ENCODE measurements at regions not wholly inside any gene's neighbourhood (a gene's known extent, or its start where the extent isn't known, plus 50 kb on each side); places are given as distances from the start of the nearest gene placed in this dataset.

GRCh38 chr12:123078120-123078465 lies 72.8 kb downstream of the PITPNM2 start:
- Histone ChIP-seq H3K4me1 (peaks cover 26% of the 10 kb centered on the region; the same call in 2 of the 3 replicates), H3K9me3 (no peaks in the 10 kb centered on the region), H3K4me3 (no peak overlapping the region), H3K4me2 (no peak overlapping the region), H3K27ac (peak overlapping the region in 1 of 2 experiments; percentile 51; a peak in 1 of 6 replicates)
- DNase-seq (ENCODE audit: low read depth in 1 of 2, low spot score in 1 of 2), result no peak
- ChIA-PET CTCF (interaction anchor here (1.3 to 2.2 kb wide), 2 partner anchors 43 to 72 kb away, joined by 3 to 9 read pairs; partner anchors contain the start of gene PITPNM2), POLR2A (no interaction called here)
- FAIRE-seq, result no peak
- ATAC-seq, result no peak
- 97% methylated on average over 9 of the region's 12 CpGs for WGBS (ENCODE audit: missing lambda C conversion rate)
- TF ChIP-seq JUN (IDR thresholded peaks at IDR 0.05) (no peak), MAFK (IDR thresholded peaks at IDR 0.05; ENCODE audit: partially characterized antibody) (no peak)

GRCh38 chr12:123077298-123078119 lies 73.4 kb downstream of the PITPNM2 start:
- H3K27ac ChIP-seq, result peak overlapping the region in 1 of 2 experiments; percentile 51; a peak in 1 of 6 replicates
- no peaks in the 10 kb centered on the region for H3K9me3 ChIP-seq
- no peak overlapping the region for H3K4me2 ChIP-seq
- ChIA-PET POLR2A (no interaction called here), CTCF (interaction anchor here (1.3 to 7.9 kb wide), 5 partner anchors 16 to 73 kb away, joined by 3 to 36 read pairs (median 4); partner anchors contain the start of gene PITPNM2)
- FAIRE-seq (no peak), ATAC-seq (peak in 1 of 2 experiments; percentile 39; a peak in 3 of 6 replicates), DNase-seq (ENCODE audit: low read depth in 1 of 2, low spot score in 1 of 2) (no peak)
- TF ChIP-seq MAFK (IDR thresholded peaks at IDR 0.05; ENCODE audit: partially characterized antibody) (no peak), ATOH8 (CRISPR knock-in tag; IDR thresholded peaks at IDR 0.05; ENCODE audit: low read depth) (no peak), CTCF (IDR thresholded peaks at IDR 0.05) (no peak), SREBF2 (IDR thresholded peaks at IDR 0.05) (no peak), TP53 (CRISPR knock-in tag; IDR thresholded peaks at IDR 0.05) (no peak), CHD4 (IDR thresholded peaks at IDR 0.05; ENCODE audit: borderline replicate concordance) (no peak), HOXA7 (CRISPR knock-in tag; IDR thresholded peaks at IDR 0.05) (no peak), KDM5A (IDR thresholded peaks at IDR 0.05) (no peak), HMGXB4 (CRISPR knock-in tag; IDR thresholded peaks at IDR 0.05; ENCODE audit: borderline replicate concordance) (no peak), REST (IDR thresholded peaks at IDR 0.05) (no peak), CEBPB (IDR thresholded peaks at IDR 0.05) (no peak), EP300 (IDR thresholded peaks at IDR 0.05) (no peak), BCL3 (IDR thresholded peaks at IDR 0.05) (no peak), MAX (IDR thresholded peaks at IDR 0.05) (no peak), HOXB5 (CRISPR knock-in tag; IDR thresholded peaks at IDR 0.05) (no peak), RFX5 (IDR thresholded peaks at IDR 0.05) (no peak), GATA3 (IDR thresholded peaks at IDR 0.05; ENCODE audit: borderline replicate concordance) (no peak)
- 91% methylated on average over 20 of the region's 22 CpGs for WGBS (ENCODE audit: missing lambda C conversion rate)
- H3K4me1 ChIP-seq, result peaks cover 20% of the 10 kb centered on the region; the same call in 2 of the 3 replicates
- no peak overlapping the region for H3K4me3 ChIP-seq

All from A549 (cell line).